DND-41 (cell line): ENCODE measurements at regions not wholly inside any gene's neighbourhood (a gene's known extent, or its start where the extent isn't known, plus 50 kb on each side); places are given as distances from the start of the nearest gene placed in this dataset.
A peak's percentile ranks its signal among the peaks of the same experiment; 100 is the strongest.

ENCODE experiments used
- ATAC-seq: fragments of 200-7000 bp; cut with Tn5 transposase; 3 replicates; pipeline ENCODE4 v1.9.1; 2021; ENCODE audit warnings: low read depth; ENCODE audit not compliant: insufficient read depth
- DNase-seq: peaks from one replicate; pipeline ENCODE4 v3.0.0-alpha.2; 2020
- H2AFZ ChIP-seq: 2 replicates; pipeline ENCODE4 v1.6.0; 2012; ENCODE audit warnings: low read depth, low read length
- H3K27ac ChIP-seq: 2 replicates; pipeline ENCODE4 v1.5.1; 2012; ENCODE audit warnings: low read length, inconsistent platforms
- H3K27me3 ChIP-seq: fragments of 200-600 bp; sonication (generic); 2 replicates; pipeline ENCODE4 v1.6.0; 2012; ENCODE audit warnings: low read length, mild to moderate bottlenecking, inconsistent platforms; ENCODE audit not compliant: insufficient read depth, poor library complexity
- H3K36me3 ChIP-seq: 2 replicates; pipeline ENCODE4 v1.5.1; 2012; ENCODE audit warnings: low read length, inconsistent platforms; ENCODE audit not compliant: insufficient read depth
- H3K4me1 ChIP-seq: 2 replicates; pipeline ENCODE4 v1.5.1; 2012; ENCODE audit warnings: mild to moderate bottlenecking, low read length; ENCODE audit not compliant: insufficient read depth
- H3K4me2 ChIP-seq: 2 replicates; pipeline ENCODE4 v1.6.0; 2012; ENCODE audit warnings: mild to moderate bottlenecking, moderate library complexity, low read length, inconsistent platforms; ENCODE audit not compliant: insufficient read depth
- H3K4me3 ChIP-seq, 2 experiments: fragments of 200-600 bp in 1 of 2; shearing (Covaris generic) in 1 of 2; 2 replicates each; pipeline ENCODE4 v1.5.1; 2012 to 2016; ENCODE audit warnings: inconsistent platforms in 2 of 2, low read length in 2 of 2, mild to moderate bottlenecking in 2 of 2, low read depth in 1 of 2, moderate library complexity in 1 of 2
- H3K79me2 ChIP-seq: 2 replicates; pipeline ENCODE4 v1.6.0; 2012; ENCODE audit warnings: low read length, inconsistent platforms; ENCODE audit not compliant: insufficient read depth
- H3K9ac ChIP-seq: 2 replicates; pipeline ENCODE4 v1.6.0; 2012; ENCODE audit warnings: low read depth, mild to moderate bottlenecking, inconsistent platforms, low read length, moderate library complexity
- H3K9me3 ChIP-seq: 2 replicates; pipeline ENCODE4 v1.5.1; 2012; ENCODE audit warnings: low read length, moderate library complexity, mild to moderate bottlenecking, inconsistent platforms; ENCODE audit not compliant: insufficient read depth, severe bottlenecking
- H4K20me1 ChIP-seq: 2 replicates; pipeline ENCODE4 v1.6.0; 2012; ENCODE audit warnings: low read length; ENCODE audit not compliant: insufficient read depth
- CTCF ChIP-seq: IDR thresholded peaks from 2 replicates; pipeline ENCODE4 v1.5.1; 2012; ENCODE audit warnings: borderline replicate concordance, low read length, moderate library complexity, mild to moderate bottlenecking; ENCODE audit not compliant: poor library complexity, severe bottlenecking; ENCODE audit errors: extremely low read depth
- EZH2 ChIP-seq: IDR thresholded peaks from 3 replicates; pipeline ENCODE4 v1.6.1; 2012; ENCODE audit warnings: borderline replicate concordance, low read depth, mild to moderate bottlenecking, moderate library complexity, low read length, inconsistent platforms; ENCODE audit not compliant: severe bottlenecking

DNA sequence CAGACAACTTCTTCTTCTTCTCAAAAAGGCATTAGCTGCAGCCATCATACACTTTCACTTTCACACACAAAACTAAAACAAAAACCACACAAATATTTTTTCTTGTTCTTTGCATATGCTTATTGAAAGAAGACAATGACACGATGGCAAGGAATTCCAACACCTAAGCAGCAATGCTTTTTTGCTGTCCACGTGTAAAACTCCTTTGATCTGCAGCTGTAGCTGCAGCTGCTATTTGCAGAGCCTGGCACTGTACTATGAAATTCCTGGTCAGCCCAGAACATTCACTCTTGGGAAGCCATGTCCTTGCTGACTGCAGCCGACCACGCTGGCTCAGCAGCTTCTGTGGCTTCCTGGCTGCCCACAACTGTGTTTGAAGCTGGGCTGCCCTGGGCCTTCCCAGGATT lies 316.2 kb downstream of the CDH2 start:
- H2AFZ ChIP-seq, result peak overlapping the region; percentile 7; the same call in 1 of the 2 replicates
- H3K4me1 ChIP-seq, result peaks cover 25% of the 10 kb centered on the region
- H3K4me3 ChIP-seq, result peak overlapping the region in 1 of 2 experiments; percentile 29; a peak in 2 of 4 replicates
- DNase-seq, result peak; percentile 52
- ATAC-seq, result peak; percentile 79
- no peaks in the 10 kb centered on the region for H3K79me2 ChIP-seq
- H3K27me3 ChIP-seq, result no peaks in the 10 kb centered on the region
- peak overlapping the region; percentile 2 for H3K9ac ChIP-seq
- no peaks in the 10 kb centered on the region for H3K9me3 ChIP-seq
- TF ChIP-seq CTCF, result no peak
- TF ChIP-seq EZH2, result no peak
- H3K27ac ChIP-seq, result peak overlapping the region; percentile 58
- H3K4me2 ChIP-seq, result peak overlapping the region; percentile 50
- no peaks in the 10 kb centered on the region for H3K36me3 ChIP-seq
- H4K20me1 ChIP-seq, result no peaks in the 10 kb centered on the region

DNA sequence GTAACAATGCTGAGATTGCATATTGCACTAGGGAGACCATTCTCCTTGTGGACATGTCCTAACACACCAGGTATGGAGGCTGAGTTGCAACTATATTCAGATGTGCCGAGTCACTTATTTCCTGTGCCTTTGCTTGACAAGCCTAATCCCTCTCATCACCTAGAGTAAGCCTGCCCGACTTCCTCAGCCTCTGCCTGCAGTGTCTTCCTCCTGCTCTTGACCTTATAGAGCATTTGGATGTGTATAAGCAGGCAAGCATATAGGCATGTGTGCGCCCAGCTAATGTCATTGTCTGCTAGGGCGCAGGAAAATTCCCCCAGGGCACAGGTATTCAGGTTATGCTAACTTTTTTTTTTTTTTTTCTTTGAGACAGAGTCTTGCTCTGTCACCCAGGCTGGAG lies 316.9 kb downstream of the CDH2 start:
- no peaks in the 10 kb centered on the region for H3K9me3 ChIP-seq
- no peaks in the 10 kb centered on the region for H3K36me3 ChIP-seq
- no peaks in the 10 kb centered on the region for H3K79me2 ChIP-seq
- no peaks in the 10 kb centered on the region for H4K20me1 ChIP-seq
- peak; percentile 26 for DNase-seq
- peak; percentile 64 for ATAC-seq
- H2AFZ ChIP-seq, result no peak overlapping the region
- peak overlapping the region; percentile 50 for H3K4me2 ChIP-seq
- no peaks in the 10 kb centered on the region for H3K27me3 ChIP-seq
- H3K4me1 ChIP-seq, result peaks cover 25% of the 10 kb centered on the region
- no peak for TF ChIP-seq CTCF
- no peak for TF ChIP-seq EZH2
- no peak overlapping the region for H3K4me3 ChIP-seq
- H3K9ac ChIP-seq, result no peak overlapping the region
- H3K27ac ChIP-seq, result peak overlapping the region; percentile 34; the same call in 1 of the 2 replicates

DNA sequence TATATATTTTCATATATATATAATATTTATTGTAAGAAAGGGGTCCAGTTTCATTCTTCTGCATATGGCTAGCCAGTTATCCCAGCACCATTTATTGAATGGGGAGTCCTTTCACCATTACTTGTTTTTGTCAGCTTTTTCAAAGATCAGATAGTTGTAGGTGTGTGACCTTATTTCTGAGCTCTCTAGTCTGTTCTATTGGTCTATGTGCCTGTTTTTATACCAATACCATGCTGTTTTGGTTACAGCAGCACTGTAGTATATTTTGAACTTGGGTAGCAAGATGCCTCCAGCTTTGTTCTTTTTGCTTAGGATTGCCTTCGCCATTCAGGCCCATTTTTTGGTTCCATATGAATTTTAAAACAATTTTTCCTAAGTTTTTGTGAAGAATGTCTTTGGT lies 320.1 kb downstream of the CDH2 start:
- H3K27me3 ChIP-seq, result no peaks in the 10 kb centered on the region
- peaks cover 25% of the 10 kb centered on the region for H3K4me1 ChIP-seq
- H3K79me2 ChIP-seq, result no peaks in the 10 kb centered on the region
- H2AFZ ChIP-seq, result no peak overlapping the region
- ATAC-seq (no peak), DNase-seq (no peak)
- H3K9me3 ChIP-seq, result no peaks in the 10 kb centered on the region
- H3K4me2 ChIP-seq, result no peak overlapping the region
- H3K4me3 ChIP-seq, result no peak overlapping the region
- no peak for TF ChIP-seq EZH2
- no peak for TF ChIP-seq CTCF
- H3K36me3 ChIP-seq, result no peaks in the 10 kb centered on the region
- no peaks in the 10 kb centered on the region for H4K20me1 ChIP-seq
- H3K27ac ChIP-seq, result no peak overlapping the region
- no peak overlapping the region for H3K9ac ChIP-seq

DNA sequence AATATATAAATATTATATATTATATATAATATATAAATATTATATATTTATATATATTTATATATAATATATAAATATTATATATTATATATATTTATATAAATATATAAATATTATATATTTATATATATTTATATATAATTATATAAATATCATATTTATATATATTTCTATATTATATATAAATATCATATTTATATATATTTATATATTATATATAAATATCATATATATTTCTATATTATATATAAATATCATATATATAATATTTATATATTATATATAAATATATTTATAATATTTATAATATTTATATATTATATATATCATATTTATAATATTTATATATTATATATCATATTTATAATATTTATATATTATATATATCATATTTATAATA lies 321.4 kb downstream of the CDH2 start:
- no peak for ATAC-seq
- H3K27ac ChIP-seq, result no peak overlapping the region

More for the DNA sequence above, 321.4 kb downstream of the CDH2 start:
- H3K27me3 ChIP-seq, result no peaks in the 10 kb centered on the region
- no peak overlapping the region for H3K4me3 ChIP-seq
- H3K4me2 ChIP-seq, result no peak overlapping the region
- no peaks in the 10 kb centered on the region for H4K20me1 ChIP-seq
- H3K79me2 ChIP-seq, result no peaks in the 10 kb centered on the region
- H3K4me1 ChIP-seq, result peaks cover 13% of the 10 kb centered on the region
- H3K9me3 ChIP-seq, result no peaks in the 10 kb centered on the region
- no peak overlapping the region for H3K9ac ChIP-seq
- no peaks in the 10 kb centered on the region for H3K36me3 ChIP-seq
- no peak overlapping the region for H2AFZ ChIP-seq
- DNase-seq, result no peak
- TF ChIP-seq EZH2 (no peak), CTCF (no peak)
